ENCODE measurements at regions not wholly inside any gene's neighbourhood (a gene's known extent, or its start where the extent isn't known, plus 50 kb on each side); places are given as distances from the start of the nearest gene placed in this dataset.

- no peak for TF ChIP-seq POLR2A (IDR thresholded peaks at IDR 0.05; ENCODE audit: extremely low read depth, insufficient read length)
- TF ChIP-seq, protein P1, sequence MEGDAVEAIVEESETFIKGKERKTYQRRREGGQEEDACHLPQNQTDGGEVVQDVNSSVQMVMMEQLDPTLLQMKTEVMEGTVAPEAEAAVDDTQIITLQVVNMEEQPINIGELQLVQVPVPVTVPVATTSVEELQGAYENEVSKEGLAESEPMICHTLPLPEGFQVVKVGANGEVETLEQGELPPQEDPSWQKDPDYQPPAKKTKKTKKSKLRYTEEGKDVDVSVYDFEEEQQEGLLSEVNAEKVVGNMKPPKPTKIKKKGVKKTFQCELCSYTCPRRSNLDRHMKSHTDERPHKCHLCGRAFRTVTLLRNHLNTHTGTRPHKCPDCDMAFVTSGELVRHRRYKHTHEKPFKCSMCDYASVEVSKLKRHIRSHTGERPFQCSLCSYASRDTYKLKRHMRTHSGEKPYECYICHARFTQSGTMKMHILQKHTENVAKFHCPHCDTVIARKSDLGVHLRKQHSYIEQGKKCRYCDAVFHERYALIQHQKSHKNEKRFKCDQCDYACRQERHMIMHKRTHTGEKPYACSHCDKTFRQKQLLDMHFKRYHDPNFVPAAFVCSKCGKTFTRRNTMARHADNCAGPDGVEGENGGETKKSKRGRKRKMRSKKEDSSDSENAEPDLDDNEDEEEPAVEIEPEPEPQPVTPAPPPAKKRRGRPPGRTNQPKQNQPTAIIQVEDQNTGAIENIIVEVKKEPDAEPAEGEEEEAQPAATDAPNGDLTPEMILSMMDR (IDR thresholded peaks at IDR 0.05; ENCODE audit: low read depth, low read length) = no peak
- TF ChIP-seq MYC (IDR thresholded peaks at IDR 0.05; ENCODE audit: low read depth, low read length) = no peak
These were observed 99.0 kb downstream of the ERCC5 start for GRCh38 chr13:102944821-102945220.

Data from NB4 (cell line).